Amniotic epithelial cell (primary cell): ENCODE measurements at regions not wholly inside any gene's neighbourhood (a gene's known extent, or its start where the extent isn't known, plus 50 kb on each side); places are given as distances from the start of the nearest gene placed in this dataset.
"Not testable (repeated sequence)": the region's sequence is repeated elsewhere in the genome, so short reads cannot be mapped to it uniquely, and the experiment has no call there.

Experiments
- DNase-seq: peaks from one replicate; pipeline ENCODE4 v3.0.0-alpha.2; 2010; ENCODE audit warnings: low read depth

GRCh38 chr18:22504251-22505030 lies 86.7 kb upstream of the CTAGE1 start:
- DNase-seq = peak; percentile 66

DNA sequence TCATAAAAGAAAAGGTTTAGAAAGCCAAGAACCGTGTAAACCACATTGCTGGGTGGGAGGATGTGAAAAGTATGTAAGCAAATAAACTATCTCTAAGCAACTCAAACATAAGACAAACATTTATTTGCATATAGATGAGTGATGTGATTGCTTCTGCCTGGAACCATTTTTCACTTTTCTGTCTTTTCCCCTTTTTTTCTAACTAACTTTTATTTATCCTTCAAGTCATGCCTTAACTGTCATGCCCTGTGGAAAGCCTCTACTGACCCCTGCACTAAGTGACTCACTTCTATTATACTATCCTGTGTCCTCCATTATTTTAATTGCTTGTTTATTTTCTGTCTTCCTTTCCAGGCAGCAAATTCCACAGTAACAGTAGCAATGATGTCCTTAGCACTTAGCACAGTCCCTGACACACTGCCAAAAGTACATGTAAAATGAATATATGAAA lies 87.5 kb upstream of the CTAGE1 start:
- DNase-seq = peak; percentile 71

GRCh38 chr18:22507055-22507454 lies 89.3 kb upstream of the CTAGE1 start:
- DNase-seq = no peak

DNA sequence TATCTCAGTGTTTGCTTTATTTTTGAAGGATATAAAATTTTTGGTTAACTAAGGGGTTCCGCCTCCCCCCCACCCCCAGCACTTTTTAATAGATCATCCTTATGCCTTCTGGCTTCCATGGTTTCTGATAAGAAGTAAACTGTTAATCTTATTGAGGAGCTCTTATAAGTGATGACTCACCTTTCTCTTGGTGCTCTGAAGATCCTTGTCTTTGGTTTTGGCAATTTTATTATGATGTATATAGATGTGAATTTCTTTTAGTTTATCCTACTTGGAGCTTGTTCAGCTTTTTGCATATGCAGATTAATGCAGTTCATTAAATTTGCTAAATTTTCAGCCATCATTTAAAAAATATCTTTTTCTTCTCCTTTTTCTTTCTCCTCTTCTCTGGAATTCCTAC lies 91.7 kb upstream of the CTAGE1 start:
- peak; percentile 33 for DNase-seq

GRCh38 chr18:22510697-22511096 lies 93.0 kb upstream of the CTAGE1 start:
- no peak for DNase-seq

DNA sequence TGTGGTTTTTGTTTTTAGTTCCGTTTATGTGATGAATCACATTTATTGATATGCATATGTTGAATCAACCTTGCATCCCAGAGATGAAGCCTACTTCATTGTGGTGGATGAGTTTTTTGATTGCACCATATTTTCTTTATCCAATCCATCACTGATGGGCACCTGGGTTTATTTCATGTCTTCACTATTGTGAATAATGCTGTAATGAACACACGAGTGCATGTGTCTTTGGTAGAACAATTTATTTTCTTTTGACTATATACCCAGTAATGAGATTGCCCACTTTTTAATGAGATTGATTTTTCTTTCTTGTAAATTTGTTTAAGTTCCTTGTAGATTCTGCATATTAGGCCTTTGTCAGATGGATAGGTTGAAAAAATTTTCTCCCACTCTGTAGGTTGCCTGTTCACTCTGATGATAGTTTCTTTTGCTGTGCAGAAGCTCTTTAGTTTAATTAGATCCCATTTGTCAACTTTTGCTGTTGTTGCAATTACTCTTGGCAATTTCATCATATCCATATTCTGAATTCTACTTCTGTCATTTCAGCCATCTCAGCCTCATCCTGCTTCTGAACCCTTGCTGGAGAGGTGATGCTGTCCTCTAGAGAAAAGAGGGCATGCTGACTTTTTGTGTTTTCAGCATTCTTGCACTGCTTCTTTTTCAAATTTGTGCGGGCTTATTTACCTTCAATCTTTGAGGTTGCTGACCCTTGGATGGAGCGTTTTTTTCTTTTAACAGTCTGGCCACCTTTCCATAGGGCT lies 96.2 kb upstream of the CTAGE1 start:
- DNase-seq = no peak

DNA sequence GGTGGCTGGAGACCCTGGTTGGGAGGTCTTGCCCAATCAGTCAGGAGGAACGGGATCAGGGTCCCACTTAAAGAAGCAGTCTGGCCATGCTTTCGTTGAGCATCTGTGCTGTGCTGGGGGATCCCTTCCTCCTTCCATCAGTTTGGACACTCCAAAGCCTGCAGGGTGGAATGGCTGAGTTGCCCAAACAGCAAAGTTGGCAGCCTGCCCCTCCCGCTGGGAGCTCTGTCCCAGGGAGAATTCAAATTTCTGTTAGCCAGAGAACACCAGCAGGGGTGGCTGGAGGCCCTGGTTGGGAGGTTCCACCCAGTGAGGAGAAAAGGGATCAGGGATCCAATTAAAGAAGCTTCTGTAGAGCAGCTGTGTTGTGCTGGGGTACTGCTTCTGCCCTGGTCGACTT lies 96.9 kb upstream of the CTAGE1 start:
- no peak for DNase-seq

DNA sequence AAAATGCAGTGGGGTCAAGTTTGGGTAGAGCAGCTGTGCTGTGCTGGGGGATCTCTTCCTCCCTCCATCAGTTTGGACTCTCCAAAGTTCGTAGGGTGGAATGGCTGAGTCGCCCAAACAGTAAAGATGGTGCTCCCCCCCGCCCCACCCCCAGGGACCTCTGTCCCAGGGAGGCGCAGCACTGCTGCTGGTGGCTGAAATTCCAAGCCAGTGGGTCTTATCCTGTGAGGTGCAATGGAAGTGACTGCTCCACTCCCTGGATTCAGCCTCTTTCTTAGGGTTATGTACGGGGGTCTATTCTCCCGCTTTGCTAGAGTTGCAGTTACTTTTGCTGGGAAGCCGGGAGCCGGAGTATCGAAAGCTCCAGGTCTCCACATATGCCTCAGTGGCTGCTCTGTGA lies 97.5 kb upstream of the CTAGE1 start:
- DNase-seq = no peak

DNA sequence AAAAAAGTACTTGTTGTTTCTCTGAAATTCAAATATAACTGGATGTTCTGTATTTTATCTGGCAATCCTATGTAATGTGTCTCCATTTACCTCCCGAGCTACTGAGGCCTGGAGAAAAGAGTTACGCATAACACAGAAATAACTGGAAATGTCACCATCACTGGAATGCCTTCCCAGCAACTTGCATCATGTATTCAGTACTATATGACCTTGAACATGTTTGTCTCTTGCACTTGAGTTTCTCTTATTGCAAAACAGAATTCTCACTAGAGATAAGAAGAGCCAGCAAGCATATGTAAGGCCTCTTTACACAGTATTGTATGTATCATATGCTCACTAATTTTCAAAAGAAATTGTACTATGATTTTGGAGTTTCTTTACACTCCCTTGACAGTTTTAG lies 99.6 kb upstream of the CTAGE1 start:
- peak; percentile 96 for DNase-seq

DNA sequence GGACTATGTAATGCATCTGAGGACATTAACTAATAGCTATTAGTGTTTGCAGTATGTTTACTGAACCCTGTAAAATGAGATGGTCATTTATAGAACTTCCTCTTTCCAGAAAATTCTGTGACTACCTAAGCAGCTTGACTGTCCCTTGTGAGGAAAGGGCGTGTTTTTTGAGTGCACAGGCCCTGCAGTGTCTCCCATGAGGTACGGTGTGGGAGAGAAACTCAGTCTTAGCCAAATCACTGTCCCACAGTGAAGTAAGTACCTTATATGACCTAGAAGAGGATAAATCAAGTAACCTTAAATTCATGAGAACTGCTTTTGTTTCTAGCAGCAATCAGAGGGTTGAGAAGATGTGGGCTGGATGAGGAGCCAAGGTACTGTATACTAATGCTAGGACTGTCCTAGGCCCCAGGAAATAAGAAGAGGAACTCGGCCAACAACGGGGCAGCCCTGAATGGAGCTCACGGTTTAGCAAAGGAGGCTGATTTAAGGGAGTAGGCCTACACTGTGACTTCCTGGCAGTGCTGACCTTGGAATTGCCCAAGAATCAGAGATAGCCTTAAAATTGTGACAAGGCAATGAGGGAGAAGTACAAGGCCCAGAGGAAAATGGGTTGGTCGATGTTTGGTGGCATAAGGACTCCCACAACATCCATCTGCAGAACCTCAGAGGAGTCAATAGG lies 103.5 kb upstream of the CTAGE1 start:
- DNase-seq = no peak

- DNase-seq = no peak
Observed at GRCh38 chr18:22523481-22523880, 105.8 kb upstream of the CTAGE1 start.

DNA sequence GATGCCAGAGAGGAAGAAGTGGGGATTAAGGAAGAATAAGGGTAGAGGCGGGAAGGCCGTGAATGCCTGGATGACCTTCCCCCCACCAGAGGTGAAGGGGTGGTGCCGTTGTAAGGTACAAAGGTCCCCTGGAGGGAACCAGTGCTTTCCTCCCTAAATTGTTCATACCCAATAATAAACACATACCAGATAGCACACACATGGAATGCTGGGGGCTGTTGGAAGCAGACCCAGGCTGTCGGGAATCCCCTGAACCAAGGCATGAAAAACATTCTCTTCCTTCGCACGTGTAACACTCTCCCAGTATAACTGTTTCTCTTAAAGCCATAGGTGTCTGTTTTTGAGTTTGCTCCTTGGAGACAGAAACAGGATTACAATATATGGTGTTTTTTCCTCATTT lies 107.1 kb upstream of the CTAGE1 start:
- no peak for DNase-seq

DNA sequence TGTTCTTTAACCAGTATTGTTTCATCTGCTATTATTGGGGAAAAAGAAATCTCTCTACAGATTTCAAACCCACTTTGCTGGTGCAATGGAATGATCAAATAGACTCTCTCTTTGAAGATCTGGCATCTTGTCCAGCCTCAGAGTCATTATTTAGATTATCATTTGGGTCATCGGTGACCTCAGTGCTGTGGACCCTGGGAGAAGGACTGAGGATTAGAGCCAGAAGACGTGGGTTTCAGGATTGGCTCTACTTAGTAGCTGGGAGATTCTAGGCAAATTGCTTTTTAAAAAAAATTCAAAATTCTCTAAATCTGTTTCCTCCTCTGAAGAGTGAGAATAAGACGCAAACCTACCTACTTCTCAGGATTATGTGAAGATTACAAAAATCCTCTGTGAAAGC lies 107.6 kb upstream of the CTAGE1 start:
- no peak for DNase-seq

- DNase-seq = no peak
Observed at GRCh38 chr18:22525883-22526282, 108.2 kb upstream of the CTAGE1 start.

GRCh38 chr18:22528291-22528690 lies 110.6 kb upstream of the CTAGE1 start:
- no peak for DNase-seq

DNA sequence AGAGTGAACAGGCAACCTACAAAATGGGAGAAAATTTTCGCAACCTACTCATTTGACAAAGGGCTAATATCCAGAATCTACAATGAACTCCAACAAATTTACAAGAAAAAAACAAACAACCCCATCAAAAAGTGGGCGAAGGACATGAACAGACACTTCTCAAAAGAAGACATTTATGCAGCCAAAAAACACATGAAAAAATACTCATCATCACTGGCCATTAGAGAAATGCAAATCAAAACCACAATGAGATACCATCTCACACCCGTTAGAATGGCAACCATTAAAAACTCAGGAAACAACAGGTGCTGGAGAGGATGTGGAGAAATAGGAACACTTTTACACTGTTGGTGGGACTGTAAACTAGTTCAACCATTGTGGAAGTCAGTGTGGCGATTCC lies 117.0 kb upstream of the CTAGE1 start:
- not testable (repeated sequence) for DNase-seq

GRCh38 chr18:22536558-22536957 lies 118.8 kb upstream of the CTAGE1 start:
- DNase-seq = no peak

DNA sequence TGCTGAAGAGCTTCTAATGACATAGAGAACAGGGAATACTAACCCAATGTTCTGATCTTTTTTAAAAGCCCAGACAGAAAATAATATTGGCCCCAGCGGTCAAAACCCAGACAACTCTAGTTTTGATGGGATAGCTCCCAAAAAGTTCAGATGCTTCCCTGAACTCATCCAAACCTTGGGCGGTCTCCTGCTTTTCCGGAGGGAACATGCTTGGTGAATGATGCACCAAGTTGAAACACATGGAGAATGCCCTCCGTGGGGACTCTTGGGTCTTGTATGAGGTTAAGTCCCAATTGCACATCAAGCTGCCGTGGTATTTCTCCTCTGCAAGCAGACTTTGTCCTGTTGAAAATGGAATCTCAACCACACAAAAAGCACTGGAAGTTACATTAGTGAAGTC lies 120.7 kb upstream of the CTAGE1 start:
- DNase-seq = no peak

GRCh38 chr18:22539051-22539765 lies 121.5 kb upstream of the CTAGE1 start:
- DNase-seq = no peak

DNA sequence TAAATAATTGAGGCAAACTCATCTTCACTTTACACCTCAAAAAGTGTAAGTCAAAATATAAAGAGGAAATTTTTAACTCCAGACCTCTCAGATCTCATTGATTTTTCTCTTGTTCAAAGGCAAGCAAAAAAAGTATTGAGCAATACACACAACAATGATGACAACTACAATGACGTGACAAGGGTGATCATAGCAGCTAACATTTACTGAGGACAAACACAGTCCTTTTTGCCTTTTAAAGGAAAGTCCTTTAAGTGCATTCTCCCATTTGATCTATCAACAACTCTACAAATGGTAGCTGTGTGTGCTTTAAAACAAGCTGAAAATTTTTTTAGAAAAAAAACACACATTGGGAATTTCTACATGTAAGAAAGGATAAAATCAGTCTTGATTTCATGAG lies 123.5 kb upstream of the CTAGE1 start:
- DNase-seq = no peak

GRCh38 chr18:22542406-22542835 lies 124.7 kb upstream of the CTAGE1 start:
- peak; percentile 65 for DNase-seq

DNA sequence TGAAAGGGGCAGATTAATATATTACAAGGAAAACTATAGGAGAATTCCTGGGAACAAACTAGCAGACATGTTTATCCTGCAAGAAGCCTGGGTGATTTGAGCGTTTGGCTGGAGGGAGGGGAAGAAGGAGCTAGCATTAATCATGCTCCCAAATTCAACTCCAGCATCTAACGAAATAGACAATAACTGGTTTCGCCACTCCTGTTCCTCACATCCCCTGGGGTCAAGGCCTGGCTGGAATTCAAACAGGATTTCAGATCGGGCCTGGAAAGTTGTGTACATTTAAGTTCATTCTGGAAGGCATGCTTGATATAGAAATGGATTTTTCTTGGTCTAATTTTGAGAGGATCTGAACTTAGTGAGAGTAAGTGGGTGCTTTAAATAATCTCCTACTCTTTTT lies 126.1 kb upstream of the CTAGE1 start:
- no peak for DNase-seq
